GM12873 (cell line): ENCODE measurements at regions not wholly inside any gene's neighbourhood (a gene's known extent, or its start where the extent isn't known, plus 50 kb on each side); places are given as distances from the start of the nearest gene placed in this dataset.

Experiments
- CTCF ChIP-seq: IDR thresholded peaks from 2 replicates; pipeline ENCODE4 v1.5.1; 2012; ENCODE audit warnings: low read depth, mild to moderate bottlenecking, moderate library complexity, low read length, control low read depth; ENCODE audit not compliant: insufficient read depth; ENCODE audit errors: missing control alignments

DNA sequence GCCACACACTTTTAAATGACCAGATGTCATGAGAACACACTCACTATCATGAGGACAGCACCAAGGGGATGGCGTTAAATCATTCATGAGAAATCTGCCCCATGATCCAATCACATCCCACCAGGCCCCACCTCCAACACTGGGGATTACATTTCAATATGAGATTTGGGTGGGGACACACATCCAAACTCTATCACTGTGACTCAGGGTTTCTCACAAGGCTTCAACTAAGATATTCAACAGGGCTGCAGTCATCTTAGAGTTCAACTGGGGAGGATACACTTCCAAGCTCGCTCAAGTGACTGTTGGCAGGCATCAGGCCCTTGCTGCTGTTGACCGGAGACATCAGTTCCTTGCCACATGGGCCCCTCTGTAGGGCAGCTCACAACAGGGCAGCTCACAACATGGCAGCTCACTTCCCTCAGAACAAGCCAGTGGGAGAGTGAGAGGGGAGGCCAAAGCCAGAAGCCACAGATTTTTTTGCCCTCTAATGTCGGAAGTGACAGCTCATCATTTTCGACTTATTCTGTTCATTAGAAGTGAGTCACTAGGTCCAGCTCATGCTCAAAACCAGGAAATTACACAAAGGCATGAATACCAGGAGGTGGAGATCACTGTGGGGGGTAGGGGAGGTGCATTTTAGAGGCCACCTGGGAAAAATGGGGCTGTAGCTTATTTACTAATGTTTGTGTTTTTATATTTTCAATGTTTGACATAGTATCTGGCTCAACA, 50.8 kb upstream of the PTHLH start:
- TF ChIP-seq CTCF, result no peak

DNA sequence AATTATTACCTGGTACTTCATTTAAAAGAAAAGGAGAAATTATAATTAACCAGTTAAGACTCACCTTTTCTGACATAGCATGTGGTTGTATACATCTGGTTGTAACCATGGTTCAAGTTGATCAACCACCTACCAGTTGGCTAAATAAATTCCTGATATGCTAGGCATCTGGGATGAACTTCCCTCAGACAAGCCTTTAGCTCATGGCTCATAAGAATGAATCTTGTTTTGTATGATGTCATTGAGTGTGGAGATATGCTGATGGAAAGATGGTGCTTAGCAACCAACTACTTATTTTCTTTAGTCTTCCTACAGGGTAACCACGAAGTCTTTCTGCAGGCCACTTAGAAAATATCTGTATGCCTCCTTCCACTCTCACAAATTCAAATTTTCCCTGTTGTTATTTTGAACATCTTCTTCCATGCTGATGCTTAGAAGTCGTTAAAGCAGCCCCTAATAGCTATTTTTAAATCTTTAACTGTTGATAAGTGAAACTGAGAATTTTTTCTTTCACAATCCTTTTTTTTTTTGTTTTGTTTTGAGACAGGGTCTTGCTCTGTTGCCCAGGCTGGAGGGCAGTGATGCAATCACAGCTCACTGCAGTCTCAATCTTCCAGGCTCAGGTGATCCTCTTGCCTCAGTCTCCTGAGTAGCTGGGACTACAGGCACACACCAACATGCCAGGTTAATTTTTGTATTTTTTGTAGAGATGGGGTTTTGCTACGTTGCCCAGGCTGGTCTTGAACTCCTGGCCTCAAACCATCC, 51.9 kb upstream of the PTHLH start:
- no peak for TF ChIP-seq CTCF

DNA sequence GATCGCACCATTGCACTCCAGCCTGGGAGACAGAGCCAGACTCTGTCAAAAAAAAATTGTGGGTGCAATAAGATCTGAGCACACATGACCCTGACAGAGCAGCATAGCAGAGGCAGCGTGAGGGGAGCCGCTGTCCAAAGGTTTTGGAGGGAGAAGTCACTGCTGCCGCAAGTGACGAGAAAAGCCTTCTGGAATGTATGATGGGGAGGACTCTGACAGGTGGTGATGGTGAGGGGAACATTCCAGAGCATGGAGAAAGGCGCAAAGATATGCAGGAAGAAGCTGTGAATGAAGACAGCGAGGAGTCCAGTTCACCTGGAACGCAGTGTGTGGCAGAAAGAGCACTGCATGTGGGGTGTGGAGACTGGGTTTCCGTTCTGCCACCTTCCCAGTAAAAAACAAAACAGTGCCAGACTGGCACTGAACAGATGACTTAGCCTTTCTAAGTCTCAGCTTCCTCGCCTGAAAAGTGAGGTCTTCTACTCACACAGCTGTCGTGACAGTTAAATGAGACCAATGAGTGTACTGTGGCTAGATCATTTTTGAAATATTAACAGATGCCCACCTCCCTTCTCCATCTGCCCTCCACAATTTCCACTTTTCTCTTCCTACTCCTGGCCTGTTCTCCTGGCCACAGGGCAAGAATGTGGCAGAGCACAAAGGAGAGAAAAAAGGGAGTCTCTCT, 53.4 kb upstream of the PTHLH start:
- no peak for TF ChIP-seq CTCF

DNA sequence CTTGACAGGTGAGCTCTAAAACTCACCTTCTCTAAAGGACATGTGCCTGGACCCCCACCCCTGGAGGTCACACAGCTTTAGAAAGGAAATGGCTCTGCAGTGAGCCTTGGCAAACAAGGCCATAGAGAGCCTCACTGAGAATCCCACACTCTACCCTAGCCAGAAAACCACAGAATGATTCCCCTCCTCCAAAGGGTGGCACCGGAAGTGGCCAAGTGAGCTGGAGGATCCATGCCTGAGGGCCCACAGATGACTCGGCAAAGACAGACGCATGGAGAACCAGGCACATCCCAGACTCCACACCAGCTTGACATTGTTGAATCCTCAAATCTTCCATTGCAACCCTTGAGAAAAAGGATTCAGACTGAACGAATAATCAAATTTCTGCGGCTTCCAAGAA, 54.2 kb upstream of the PTHLH start:
- no peak for TF ChIP-seq CTCF

DNA sequence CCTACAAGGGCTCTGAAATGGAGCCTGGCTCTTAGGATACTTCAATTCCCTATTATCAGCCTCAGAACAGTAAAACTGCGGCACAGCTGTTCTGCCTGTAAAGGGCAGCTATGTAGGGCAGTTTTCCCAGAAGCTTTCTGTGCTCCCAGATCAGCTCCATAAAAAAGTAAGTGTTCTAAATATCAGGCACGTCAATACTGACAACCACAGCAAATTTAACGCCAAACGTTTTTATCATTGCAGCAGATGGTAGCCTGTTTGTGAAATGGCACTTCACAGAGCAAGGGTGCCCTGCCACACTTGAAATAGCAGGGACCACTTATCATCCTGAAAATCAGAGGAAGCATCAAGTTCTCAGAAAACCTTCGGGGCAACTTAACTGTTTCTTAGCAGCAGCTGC, 54.8 kb upstream of the PTHLH start:
- TF ChIP-seq CTCF, result no peak

DNA sequence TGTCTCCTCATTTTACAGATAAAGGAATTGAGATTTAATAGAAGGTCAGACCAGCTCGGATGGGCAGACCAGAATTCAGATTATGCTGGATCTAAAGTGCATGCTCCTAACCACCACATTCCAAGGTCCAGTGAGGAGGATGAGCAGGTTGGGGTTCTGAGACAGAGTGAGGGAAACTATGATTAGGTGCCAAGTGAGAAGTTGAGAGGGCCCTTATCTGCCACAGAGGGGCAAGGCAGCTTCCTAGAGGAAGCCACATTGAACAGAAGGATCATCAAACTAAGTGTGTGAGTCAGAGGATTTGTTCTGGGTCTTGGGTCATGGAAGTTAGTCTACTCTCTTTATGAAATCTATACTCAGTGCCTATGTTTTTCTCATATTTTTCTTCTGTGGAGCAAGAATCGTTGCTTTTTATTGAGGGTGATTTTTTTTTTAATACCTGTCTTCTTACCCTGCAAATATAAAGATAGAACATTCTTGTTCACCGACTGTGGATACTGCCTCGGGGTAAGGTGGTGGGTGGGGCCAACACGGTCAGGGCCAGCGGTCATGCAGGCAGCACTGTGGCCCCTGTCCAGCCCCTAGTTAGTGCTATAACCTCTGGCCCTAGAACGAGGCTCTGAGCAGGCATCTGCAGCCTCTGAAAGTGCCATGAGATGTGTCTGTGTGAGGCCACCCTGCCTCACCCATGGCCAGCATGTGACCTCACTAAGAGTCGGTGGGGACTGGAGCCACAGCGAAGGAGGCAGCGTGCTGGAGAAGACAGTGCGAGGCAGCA, 55.6 kb upstream of the PTHLH start:
- TF ChIP-seq CTCF, result no peak
